ENCODE measurements at regions not wholly inside any gene's neighbourhood (a gene's known extent, or its start where the extent isn't known, plus 50 kb on each side); places are given as distances from the start of the nearest gene placed in this dataset.
"Not testable (repeated sequence)": the region's sequence is repeated elsewhere in the genome, so short reads cannot be mapped to it uniquely, and the experiment has no call there.

GRCh38 chr6:21713481-21713880 is 119.9 kb downstream of the SOX4 start:
- H3K27ac ChIP-seq: no peak overlapping the region
- no peak overlapping the region for H3K4me3 ChIP-seq
- no peaks in the 10 kb centered on the region for H3K36me3 ChIP-seq (ENCODE audit: insufficient read depth, low read length)
- no peak overlapping the region for H3K9ac ChIP-seq (ENCODE audit: insufficient read length)
- no peaks in the 10 kb centered on the region for H3K9me3 ChIP-seq (ENCODE audit: low read depth, low read length)
- no peak for DNase-seq (ENCODE audit: low read depth, low spot score)
- no peak for TF ChIP-seq EZH2 (IDR thresholded peaks at IDR 0.05)

- Histone ChIP-seq H3K4me3 (no peak overlapping the region), H3K9ac (ENCODE audit: insufficient read length) (no peak overlapping the region), H3K27ac (no peak overlapping the region), H3K9me3 (ENCODE audit: low read depth, low read length) (no peaks in the 10 kb centered on the region), H3K36me3 (ENCODE audit: insufficient read depth, low read length) (no peaks in the 10 kb centered on the region)
- TF ChIP-seq EZH2 (IDR thresholded peaks at IDR 0.05) (no peak), FOXP2 (optimal IDR thresholded peaks at IDR 0.05; ENCODE audit: control extremely low read depth, extremely low read length, insufficient read depth) (no peak), POLR2AphosphoS5 (IDR thresholded peaks at IDR 0.05; ENCODE audit: borderline replicate concordance, low read depth, low read length) (no peak)
- DNase-seq (ENCODE audit: low read depth, low spot score): no peak
These were observed 121.6 kb downstream of the SOX4 start for GRCh38 chr6:21715180-21715579.

- H3K9me3 ChIP-seq (ENCODE audit: low read depth, low read length): no peaks in the 10 kb centered on the region
- H3K36me3 ChIP-seq (ENCODE audit: insufficient read depth, low read length): no peaks in the 10 kb centered on the region
- no peak overlapping the region for H3K4me3 ChIP-seq
- H3K9ac ChIP-seq (ENCODE audit: insufficient read length): no peak overlapping the region
- TF ChIP-seq EZH2 (IDR thresholded peaks at IDR 0.05): no peak
- no peak for TF ChIP-seq FOXP2 (optimal IDR thresholded peaks at IDR 0.05; ENCODE audit: control extremely low read depth, extremely low read length, insufficient read depth)
- no peak for TF ChIP-seq POLR2AphosphoS5 (IDR thresholded peaks at IDR 0.05; ENCODE audit: borderline replicate concordance, low read depth, low read length)
- no peak overlapping the region for H3K27ac ChIP-seq
- no peak for DNase-seq (ENCODE audit: low read depth, low spot score)
These were observed 129.0 kb downstream of the SOX4 start for GRCh38 chr6:21722510-21722909.

- H3K36me3 ChIP-seq (ENCODE audit: insufficient read depth, low read length): no peaks in the 10 kb centered on the region
- no peak overlapping the region for H3K4me3 ChIP-seq
- H3K9ac ChIP-seq (ENCODE audit: insufficient read length): no peak overlapping the region
- no peak overlapping the region for H3K27ac ChIP-seq
- no peak for TF ChIP-seq FOXP2 (optimal IDR thresholded peaks at IDR 0.05; ENCODE audit: control extremely low read depth, extremely low read length, insufficient read depth)
- no peak for TF ChIP-seq POLR2AphosphoS5 (IDR thresholded peaks at IDR 0.05; ENCODE audit: borderline replicate concordance, low read depth, low read length)
- TF ChIP-seq EZH2 (IDR thresholded peaks at IDR 0.05): no peak
- no peaks in the 10 kb centered on the region for H3K9me3 ChIP-seq (ENCODE audit: low read depth, low read length)
- no peak for DNase-seq (ENCODE audit: low read depth, low spot score)
These were observed 133.1 kb downstream of the SOX4 start for GRCh38 chr6:21726676-21727075.

GRCh38 chr6:21728141-21728540 is 134.6 kb downstream of the SOX4 start:
- no peak for DNase-seq (ENCODE audit: low read depth, low spot score)
- Histone ChIP-seq H3K36me3 (ENCODE audit: insufficient read depth, low read length) (no peaks in the 10 kb centered on the region), H3K9ac (ENCODE audit: insufficient read length) (no peak overlapping the region), H3K9me3 (ENCODE audit: low read depth, low read length) (no peaks in the 10 kb centered on the region), H3K4me3 (no peak overlapping the region), H3K27ac (no peak overlapping the region)
- TF ChIP-seq FOXP2 (optimal IDR thresholded peaks at IDR 0.05; ENCODE audit: control extremely low read depth, extremely low read length, insufficient read depth): no peak

GRCh38 chr6:21729431-21729830 is 135.9 kb downstream of the SOX4 start:
- no peak for TF ChIP-seq FOXP2 (optimal IDR thresholded peaks at IDR 0.05; ENCODE audit: control extremely low read depth, extremely low read length, insufficient read depth)
- no peak for TF ChIP-seq EZH2 (IDR thresholded peaks at IDR 0.05)
- TF ChIP-seq POLR2AphosphoS5 (IDR thresholded peaks at IDR 0.05; ENCODE audit: borderline replicate concordance, low read depth, low read length): no peak
- H3K27ac ChIP-seq: no peak overlapping the region
- no peaks in the 10 kb centered on the region for H3K36me3 ChIP-seq (ENCODE audit: insufficient read depth, low read length)
- H3K4me3 ChIP-seq: no peak overlapping the region
- H3K9ac ChIP-seq (ENCODE audit: insufficient read length): no peak overlapping the region
- DNase-seq (ENCODE audit: low read depth, low spot score): no peak
- no peaks in the 10 kb centered on the region for H3K9me3 ChIP-seq (ENCODE audit: low read depth, low read length)

GRCh38 chr6:21730533-21730932 is 137.0 kb downstream of the SOX4 start:
- Histone ChIP-seq H3K27ac (no peak overlapping the region), H3K36me3 (ENCODE audit: insufficient read depth, low read length) (no peaks in the 10 kb centered on the region), H3K9ac (ENCODE audit: insufficient read length) (no peak overlapping the region), H3K9me3 (ENCODE audit: low read depth, low read length) (no peaks in the 10 kb centered on the region), H3K4me3 (no peak overlapping the region)
- no peak for DNase-seq (ENCODE audit: low read depth, low spot score)
- no peak for TF ChIP-seq FOXP2 (optimal IDR thresholded peaks at IDR 0.05; ENCODE audit: control extremely low read depth, extremely low read length, insufficient read depth)
- no peak for TF ChIP-seq POLR2AphosphoS5 (IDR thresholded peaks at IDR 0.05; ENCODE audit: borderline replicate concordance, low read depth, low read length)
- TF ChIP-seq EZH2 (IDR thresholded peaks at IDR 0.05): no peak

DNA sequence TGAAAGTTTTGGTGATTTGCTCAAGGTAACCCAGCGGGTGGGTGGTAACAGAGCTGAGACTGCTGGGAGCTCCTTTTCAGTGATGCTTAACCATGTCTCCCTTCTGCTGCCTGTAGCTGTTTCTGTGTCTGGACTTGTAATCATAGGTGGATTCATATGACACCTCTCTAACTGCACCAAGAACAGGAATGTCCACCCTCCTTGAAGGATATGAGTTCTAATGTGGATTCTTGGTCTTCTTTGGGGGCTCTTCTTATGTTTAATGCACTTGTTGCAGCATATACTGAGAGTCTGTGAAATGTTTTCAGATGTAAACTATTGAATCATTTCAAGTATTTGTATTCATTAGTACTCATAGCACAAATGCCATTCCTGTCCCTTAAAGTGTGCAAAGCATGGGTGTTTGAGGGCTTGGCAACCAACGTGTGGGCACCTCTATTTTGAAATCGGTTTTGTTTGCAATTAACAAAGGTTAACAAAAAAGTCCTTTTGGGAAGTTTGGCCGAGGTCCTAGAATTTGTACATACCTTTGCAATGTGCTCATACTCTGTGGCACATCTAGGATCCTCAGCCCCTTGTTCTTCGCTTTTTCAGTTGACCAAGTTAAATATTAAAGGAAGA is 138.0 kb downstream of the SOX4 start:
- TF ChIP-seq POLR2AphosphoS5 (IDR thresholded peaks at IDR 0.05; ENCODE audit: borderline replicate concordance, low read depth, low read length): no peak
- TF ChIP-seq EZH2 (IDR thresholded peaks at IDR 0.05): no peak
- no peak for TF ChIP-seq FOXP2 (optimal IDR thresholded peaks at IDR 0.05; ENCODE audit: control extremely low read depth, extremely low read length, insufficient read depth)
- Histone ChIP-seq H3K36me3 (ENCODE audit: insufficient read depth, low read length) (no peaks in the 10 kb centered on the region), H3K9ac (ENCODE audit: insufficient read length) (no peak overlapping the region), H3K4me3 (no peak overlapping the region), H3K9me3 (ENCODE audit: low read depth, low read length) (no peaks in the 10 kb centered on the region), H3K27ac (no peak overlapping the region)
- DNase-seq (ENCODE audit: low read depth, low spot score): no peak

DNA sequence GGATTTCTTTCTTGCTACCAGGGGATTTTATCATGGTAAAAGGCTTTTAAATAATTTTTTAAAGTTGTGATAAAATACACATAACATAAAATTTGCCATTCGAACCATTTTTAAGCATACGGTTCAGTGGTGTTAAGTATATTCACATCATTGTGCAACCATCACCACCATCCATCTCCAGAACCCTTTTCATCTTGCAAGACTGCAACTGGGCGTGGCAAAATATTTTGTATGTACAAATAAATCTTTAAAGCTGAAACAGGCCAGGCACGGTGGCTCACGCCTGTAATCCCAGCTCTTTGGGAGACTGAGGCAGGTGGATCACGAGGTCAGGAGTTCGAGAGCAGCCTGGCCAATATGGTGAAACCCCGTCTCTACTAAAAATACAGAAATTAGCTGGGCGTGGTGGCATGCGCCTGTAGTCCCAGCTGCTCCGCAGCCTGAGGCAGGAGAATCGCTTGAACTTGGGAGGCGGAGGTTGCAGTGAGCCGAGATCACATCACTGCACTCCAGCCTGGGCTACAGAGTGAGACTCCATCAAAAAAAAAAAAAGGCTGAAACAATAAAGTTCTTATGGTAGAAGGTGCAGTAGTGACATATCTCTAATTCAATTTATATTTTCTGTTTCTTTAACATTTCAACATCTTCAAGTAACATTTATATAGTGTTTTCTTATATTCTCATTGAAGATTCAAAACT is 138.6 kb downstream of the SOX4 start:
- H3K27ac ChIP-seq; H3K36me3 ChIP-seq (ENCODE audit: insufficient read depth, low read length); H3K9me3 ChIP-seq (ENCODE audit: low read depth, low read length); H3K4me3 ChIP-seq; DNase-seq (ENCODE audit: low read depth, low spot score); H3K9ac ChIP-seq (ENCODE audit: insufficient read length): not testable (repeated sequence)
